OCI-LY3 (cell line): ENCODE measurements at regions not wholly inside any gene's neighbourhood (a gene's known extent, or its start where the extent isn't known, plus 50 kb on each side); places are given as distances from the start of the nearest gene placed in this dataset.

Experiments
- EZH2phosphoT487 ChIP-seq: fragments of 200-600 bp; shearing (Covaris generic); IDR thresholded peaks from 2 replicates; pipeline ENCODE4 v1.6.1; 2018; ENCODE audit warnings: antibody characterized with exemption, mixed run types, low read depth
- TF ChIP-seq, protein P1 (sequence below): fragments of 200-600, 300-600 bp; sonication (generic); IDR thresholded peaks from 2 replicates; pipeline ENCODE4 v1.5.1; 2014; ENCODE audit warnings: antibody characterized with exemption, low read length, low read depth

DNA sequence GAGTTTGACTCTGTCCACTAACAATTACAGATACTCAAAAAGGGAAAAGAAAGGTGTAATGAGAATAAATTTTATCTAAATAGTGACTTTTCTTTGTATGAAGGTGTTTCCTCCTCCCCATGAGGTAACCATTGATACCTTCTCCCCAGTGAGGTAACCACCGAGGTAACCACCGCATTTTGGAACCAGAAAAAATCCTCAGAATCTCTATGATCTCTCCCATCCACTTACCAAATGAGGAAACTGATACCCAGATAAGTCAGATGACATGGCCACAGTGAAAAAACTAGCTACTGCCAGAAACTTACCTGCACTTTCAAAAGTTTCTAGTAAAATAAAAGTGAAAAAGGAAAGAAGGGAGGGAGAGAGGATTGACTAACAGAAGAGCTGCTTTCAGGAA lies 124.0 kb upstream of the FNDC3A start:
- TF ChIP-seq, protein P1, sequence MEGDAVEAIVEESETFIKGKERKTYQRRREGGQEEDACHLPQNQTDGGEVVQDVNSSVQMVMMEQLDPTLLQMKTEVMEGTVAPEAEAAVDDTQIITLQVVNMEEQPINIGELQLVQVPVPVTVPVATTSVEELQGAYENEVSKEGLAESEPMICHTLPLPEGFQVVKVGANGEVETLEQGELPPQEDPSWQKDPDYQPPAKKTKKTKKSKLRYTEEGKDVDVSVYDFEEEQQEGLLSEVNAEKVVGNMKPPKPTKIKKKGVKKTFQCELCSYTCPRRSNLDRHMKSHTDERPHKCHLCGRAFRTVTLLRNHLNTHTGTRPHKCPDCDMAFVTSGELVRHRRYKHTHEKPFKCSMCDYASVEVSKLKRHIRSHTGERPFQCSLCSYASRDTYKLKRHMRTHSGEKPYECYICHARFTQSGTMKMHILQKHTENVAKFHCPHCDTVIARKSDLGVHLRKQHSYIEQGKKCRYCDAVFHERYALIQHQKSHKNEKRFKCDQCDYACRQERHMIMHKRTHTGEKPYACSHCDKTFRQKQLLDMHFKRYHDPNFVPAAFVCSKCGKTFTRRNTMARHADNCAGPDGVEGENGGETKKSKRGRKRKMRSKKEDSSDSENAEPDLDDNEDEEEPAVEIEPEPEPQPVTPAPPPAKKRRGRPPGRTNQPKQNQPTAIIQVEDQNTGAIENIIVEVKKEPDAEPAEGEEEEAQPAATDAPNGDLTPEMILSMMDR, result no peak
- no peak for TF ChIP-seq EZH2phosphoT487
